ENCODE measurements at regions not wholly inside any gene's neighbourhood (a gene's known extent, or its start where the extent isn't known, plus 50 kb on each side); places are given as distances from the start of the nearest gene placed in this dataset.
A peak's percentile ranks its signal among the peaks of the same experiment; 100 is the strongest.

GRCh38 chr16:80007231-80007630, 406.7 kb upstream of the MAF start:
- Histone ChIP-seq H3K27me3 (no peaks in the 10 kb centered on the region), H3K4me1 (peaks cover 0 to 8% (median 4%) of the 10 kb centered on the region in 4 donors), H3K4me3 (no peak overlapping the region), H3K36me3 (no peaks in the 10 kb centered on the region), H3K27ac (peak overlapping the region in 2 of 5 donors; percentile 43 to 57), H3K9me3 (peaks cover 0 to 3% (median 0%) of the 10 kb centered on the region in 4 donors)
- 38 to 64% (median 46%) methylated on average over 4 of the region's 4 CpGs for WGBS, 5 donors
- intact Hi-C loops (cut with DNase I; ENCODE audit: low total_unique reads) = no loop called here
- TF ChIP-seq POLR2AphosphoS5 (IDR thresholded peaks at IDR 0.05) (no peak), POLR2A (IDR thresholded peaks at IDR 0.05) (no peak), EP300 (IDR thresholded peaks at IDR 0.05) (no peak)
- TF ChIP-seq, protein P1, sequence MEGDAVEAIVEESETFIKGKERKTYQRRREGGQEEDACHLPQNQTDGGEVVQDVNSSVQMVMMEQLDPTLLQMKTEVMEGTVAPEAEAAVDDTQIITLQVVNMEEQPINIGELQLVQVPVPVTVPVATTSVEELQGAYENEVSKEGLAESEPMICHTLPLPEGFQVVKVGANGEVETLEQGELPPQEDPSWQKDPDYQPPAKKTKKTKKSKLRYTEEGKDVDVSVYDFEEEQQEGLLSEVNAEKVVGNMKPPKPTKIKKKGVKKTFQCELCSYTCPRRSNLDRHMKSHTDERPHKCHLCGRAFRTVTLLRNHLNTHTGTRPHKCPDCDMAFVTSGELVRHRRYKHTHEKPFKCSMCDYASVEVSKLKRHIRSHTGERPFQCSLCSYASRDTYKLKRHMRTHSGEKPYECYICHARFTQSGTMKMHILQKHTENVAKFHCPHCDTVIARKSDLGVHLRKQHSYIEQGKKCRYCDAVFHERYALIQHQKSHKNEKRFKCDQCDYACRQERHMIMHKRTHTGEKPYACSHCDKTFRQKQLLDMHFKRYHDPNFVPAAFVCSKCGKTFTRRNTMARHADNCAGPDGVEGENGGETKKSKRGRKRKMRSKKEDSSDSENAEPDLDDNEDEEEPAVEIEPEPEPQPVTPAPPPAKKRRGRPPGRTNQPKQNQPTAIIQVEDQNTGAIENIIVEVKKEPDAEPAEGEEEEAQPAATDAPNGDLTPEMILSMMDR (IDR thresholded peaks at IDR 0.05) = no peak
- peak in 1 of 2 donors; percentile 29 for DNase-seq

DNA sequence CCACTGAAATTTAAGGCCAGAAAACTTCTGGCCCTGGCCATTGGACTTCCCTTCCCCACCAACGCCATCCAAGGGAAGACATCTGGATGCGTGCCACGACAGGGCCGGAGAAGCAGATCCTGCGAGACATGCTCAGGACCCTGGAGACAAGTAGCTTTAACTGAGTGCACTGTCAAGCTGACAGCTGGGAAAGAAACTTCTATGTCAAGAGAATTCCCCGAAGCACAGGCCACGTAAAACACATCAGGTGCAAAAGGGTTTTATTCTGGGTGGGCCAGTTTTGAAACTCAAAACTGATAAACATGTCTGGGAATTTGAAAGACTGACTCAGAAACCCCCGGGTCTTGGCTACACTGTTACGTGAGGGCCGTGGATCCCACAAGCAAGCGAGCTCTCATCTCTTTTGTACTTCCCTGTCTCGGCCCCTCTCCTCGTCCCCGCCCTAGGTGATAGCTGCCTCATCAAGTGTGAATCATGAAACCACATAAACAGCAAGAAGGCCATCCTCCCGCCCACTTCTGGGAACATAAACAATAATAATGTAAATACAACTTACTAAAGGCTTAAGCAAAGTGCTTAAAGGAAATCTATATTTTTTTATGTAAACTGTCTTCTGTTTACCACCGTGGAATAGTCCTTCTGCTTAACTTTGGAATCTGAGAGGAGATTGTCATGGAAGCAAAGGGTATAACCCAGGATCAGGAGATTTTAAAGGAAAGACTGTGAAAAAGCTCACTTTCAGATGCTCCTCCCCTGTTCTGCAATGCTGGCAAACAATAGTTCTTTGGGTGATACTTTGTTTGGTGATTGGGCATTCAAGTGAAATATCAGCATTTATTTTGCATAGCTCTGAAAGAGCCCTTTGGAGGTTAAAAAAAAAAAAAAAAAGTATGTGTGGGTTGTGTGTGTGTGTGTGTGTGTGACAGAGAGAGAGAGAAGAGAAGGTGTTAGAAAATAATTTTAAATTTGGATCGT, 406.0 kb upstream of the MAF start:
- peaks cover 0 to 3% (median 0%) of the 10 kb centered on the region in 4 donors for H3K9me3 ChIP-seq
- H3K27ac ChIP-seq = peak overlapping the region in 2 of 5 donors; percentile 43 to 57
- no peaks in the 10 kb centered on the region for H3K27me3 ChIP-seq
- WGBS, 5 donors = 45 to 66% (median 59%) methylated on average over 17 of the region's 17 CpGs
- peak in 1 of 2 donors; percentile 57 for DNase-seq
- H3K4me1 ChIP-seq = peaks cover 0 to 8% (median 4%) of the 10 kb centered on the region in 4 donors
- TF ChIP-seq POLR2AphosphoS5 (IDR thresholded peaks at IDR 0.05) = no peak
- no peak for TF ChIP-seq EP300 (IDR thresholded peaks at IDR 0.05)
- TF ChIP-seq, protein P1 (IDR thresholded peaks at IDR 0.05) = no peak
- TF ChIP-seq POLR2A (IDR thresholded peaks at IDR 0.05) = no peak
- no peak overlapping the region for H3K4me3 ChIP-seq
- intact Hi-C loops (cut with DNase I; ENCODE audit: low total_unique reads) = no loop called here
- no peaks in the 10 kb centered on the region for H3K36me3 ChIP-seq

DNA sequence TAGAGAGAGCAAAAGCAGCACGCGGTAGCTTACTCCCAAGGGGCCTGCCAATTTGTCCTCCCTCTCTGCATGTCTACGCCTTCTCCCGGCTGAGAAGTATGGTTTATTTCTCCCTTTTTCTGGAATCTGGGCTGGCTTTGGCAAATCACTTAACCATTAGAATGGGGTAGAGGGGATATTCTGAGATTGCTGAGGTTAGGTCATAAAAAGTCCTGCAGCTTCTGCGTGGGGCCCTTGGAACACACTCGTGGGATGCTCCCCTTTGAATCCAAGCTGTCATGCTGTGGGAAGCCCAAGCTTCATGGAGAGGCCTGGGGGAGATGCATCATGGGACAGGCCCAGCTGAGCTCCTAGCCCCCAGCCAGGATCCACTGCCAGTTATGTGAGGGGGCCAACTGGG, 403.6 kb upstream of the MAF start:
- intact Hi-C loops (cut with DNase I; ENCODE audit: low total_unique reads) = no loop called here
- H3K27me3 ChIP-seq = no peaks in the 10 kb centered on the region
- no peaks in the 10 kb centered on the region for H3K36me3 ChIP-seq
- no peak for DNase-seq
- TF ChIP-seq POLR2AphosphoS5 (IDR thresholded peaks at IDR 0.05) (no peak), EP300 (IDR thresholded peaks at IDR 0.05) (no peak), POLR2A (IDR thresholded peaks at IDR 0.05) (no peak)
- TF ChIP-seq, protein P1 (IDR thresholded peaks at IDR 0.05) = no peak
- WGBS, 5 donors = 93 to 98% (median 96%) methylated on average over 6 of the region's 6 CpGs
- peaks cover 0 to 3% (median 0%) of the 10 kb centered on the region in 4 donors for H3K9me3 ChIP-seq
- no peak overlapping the region for H3K27ac ChIP-seq
- H3K4me3 ChIP-seq = no peak overlapping the region
- H3K4me1 ChIP-seq = peaks cover 0 to 8% (median 4%) of the 10 kb centered on the region in 4 donors

DNA sequence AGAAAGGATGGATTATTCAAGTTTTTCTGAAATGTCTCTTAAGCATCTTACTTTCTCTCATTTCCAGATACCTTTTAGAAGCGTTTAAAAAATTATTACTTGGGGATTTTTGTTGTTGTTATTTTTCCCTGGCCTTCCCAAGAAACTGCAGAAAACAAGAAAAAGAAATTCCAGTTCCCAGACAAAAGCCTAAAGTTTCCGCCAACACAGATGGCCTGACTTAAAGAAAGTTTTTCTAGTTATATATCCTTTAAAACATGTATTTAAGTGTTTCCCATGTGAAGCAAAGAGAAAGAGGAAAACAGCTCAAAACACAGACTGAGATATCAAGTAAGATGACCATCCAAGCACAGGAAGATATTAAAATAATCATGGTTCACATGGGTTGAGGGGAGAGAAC, 401.7 kb upstream of the MAF start:
- intact Hi-C loops (cut with DNase I; ENCODE audit: low total_unique reads) = no loop called here
- Histone ChIP-seq H3K36me3 (no peaks in the 10 kb centered on the region), H3K4me1 (peaks cover 0 to 8% (median 4%) of the 10 kb centered on the region in 4 donors), H3K4me3 (no peak overlapping the region), H3K27me3 (no peaks in the 10 kb centered on the region), H3K27ac (no peak overlapping the region), H3K9me3 (peaks cover 0 to 3% (median 0%) of the 10 kb centered on the region in 4 donors)
- 95 to 97% (median 96%) methylated on average over 2 of the region's 2 CpGs for WGBS, 5 donors
- DNase-seq = no peak
- TF ChIP-seq POLR2A (IDR thresholded peaks at IDR 0.05) = no peak
- no peak for TF ChIP-seq POLR2AphosphoS5 (IDR thresholded peaks at IDR 0.05)
- TF ChIP-seq, protein P1 (IDR thresholded peaks at IDR 0.05) = no peak
- no peak for TF ChIP-seq EP300 (IDR thresholded peaks at IDR 0.05)
